Cardiac muscle cell (in vitro differentiated cells and primary cell): ENCODE measurements at regions not wholly inside any gene's neighbourhood (a gene's known extent, or its start where the extent isn't known, plus 50 kb on each side); places are given as distances from the start of the nearest gene placed in this dataset.

Source experiments
- DNase-seq, 2 donors: peaks; one replicate each; pipeline versions ENCODE4 v3.0.0 to v3.0.0-alpha.2; 2010 to 2017; ENCODE audit warnings: low read depth in 1 of 2, low spot score in 1 of 2
- H3K27ac ChIP-seq: fragments of 200-600 bp; sonication (generic); 2 replicates; pipeline ENCODE4 v1.5.1; 2016
- H3K27me3 ChIP-seq: fragments of 200-600 bp; sonication (generic); 2 replicates; pipeline ENCODE4 v1.6.0; 2016; ENCODE audit warnings: control low read depth
- H3K36me3 ChIP-seq: fragments of 200-600 bp; sonication (generic); 2 replicates; pipeline ENCODE4 v1.5.1; 2016; ENCODE audit warnings: control low read depth
- H3K4me1 ChIP-seq: fragments of 200-600 bp; sonication (generic); 2 replicates; pipeline ENCODE4 v1.8.1; 2017; ENCODE audit warnings: low read depth, mild to moderate bottlenecking, mixed run types
- H3K4me3 ChIP-seq: fragments of 200-600 bp; sonication (generic); 2 replicates; pipeline ENCODE4 v1.5.1; 2016; ENCODE audit warnings: mild to moderate bottlenecking
- H3K9me3 ChIP-seq: fragments of 200-600 bp; sonication (generic); 2 replicates; pipeline ENCODE4 v1.5.1; 2017; ENCODE audit warnings: low read depth, mild to moderate bottlenecking, control low read depth
- TF ChIP-seq, protein P1 (sequence below): IDR thresholded peaks from 2 replicates; pipeline ENCODE4 v1.5.1; 2012; ENCODE audit warnings: low read depth, mild to moderate bottlenecking, low read length

DNA sequence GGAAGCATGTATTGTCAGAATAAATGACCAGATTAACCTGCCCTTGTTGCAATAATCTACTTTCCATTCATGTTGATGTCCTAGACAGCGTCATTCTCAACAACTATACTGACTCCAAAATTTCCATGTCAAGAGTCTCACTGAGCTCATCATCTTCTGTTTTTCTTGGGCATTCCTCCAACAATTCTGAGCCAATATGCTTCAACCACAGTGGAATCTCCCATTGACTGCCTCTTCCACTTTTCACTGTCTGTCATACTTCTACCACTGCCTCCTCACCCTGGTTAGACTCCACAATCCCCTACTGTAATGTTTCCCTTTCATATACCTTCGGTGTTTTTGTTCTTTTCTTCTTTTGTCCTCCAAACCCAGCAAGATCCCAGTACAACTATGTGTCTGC, 162.8 kb downstream of the TLE1 start:
- Histone ChIP-seq H3K4me3 (no peak overlapping the region), H3K27ac (no peak overlapping the region), H3K36me3 (no peaks in the 10 kb centered on the region), H3K27me3 (peaks cover 77% of the 10 kb centered on the region), H3K4me1 (no peaks in the 10 kb centered on the region), H3K9me3 (no peaks in the 10 kb centered on the region)
- DNase-seq, result peak in 1 of 2 donors; percentile 73
- TF ChIP-seq, protein P1, sequence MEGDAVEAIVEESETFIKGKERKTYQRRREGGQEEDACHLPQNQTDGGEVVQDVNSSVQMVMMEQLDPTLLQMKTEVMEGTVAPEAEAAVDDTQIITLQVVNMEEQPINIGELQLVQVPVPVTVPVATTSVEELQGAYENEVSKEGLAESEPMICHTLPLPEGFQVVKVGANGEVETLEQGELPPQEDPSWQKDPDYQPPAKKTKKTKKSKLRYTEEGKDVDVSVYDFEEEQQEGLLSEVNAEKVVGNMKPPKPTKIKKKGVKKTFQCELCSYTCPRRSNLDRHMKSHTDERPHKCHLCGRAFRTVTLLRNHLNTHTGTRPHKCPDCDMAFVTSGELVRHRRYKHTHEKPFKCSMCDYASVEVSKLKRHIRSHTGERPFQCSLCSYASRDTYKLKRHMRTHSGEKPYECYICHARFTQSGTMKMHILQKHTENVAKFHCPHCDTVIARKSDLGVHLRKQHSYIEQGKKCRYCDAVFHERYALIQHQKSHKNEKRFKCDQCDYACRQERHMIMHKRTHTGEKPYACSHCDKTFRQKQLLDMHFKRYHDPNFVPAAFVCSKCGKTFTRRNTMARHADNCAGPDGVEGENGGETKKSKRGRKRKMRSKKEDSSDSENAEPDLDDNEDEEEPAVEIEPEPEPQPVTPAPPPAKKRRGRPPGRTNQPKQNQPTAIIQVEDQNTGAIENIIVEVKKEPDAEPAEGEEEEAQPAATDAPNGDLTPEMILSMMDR, result no peak

DNA sequence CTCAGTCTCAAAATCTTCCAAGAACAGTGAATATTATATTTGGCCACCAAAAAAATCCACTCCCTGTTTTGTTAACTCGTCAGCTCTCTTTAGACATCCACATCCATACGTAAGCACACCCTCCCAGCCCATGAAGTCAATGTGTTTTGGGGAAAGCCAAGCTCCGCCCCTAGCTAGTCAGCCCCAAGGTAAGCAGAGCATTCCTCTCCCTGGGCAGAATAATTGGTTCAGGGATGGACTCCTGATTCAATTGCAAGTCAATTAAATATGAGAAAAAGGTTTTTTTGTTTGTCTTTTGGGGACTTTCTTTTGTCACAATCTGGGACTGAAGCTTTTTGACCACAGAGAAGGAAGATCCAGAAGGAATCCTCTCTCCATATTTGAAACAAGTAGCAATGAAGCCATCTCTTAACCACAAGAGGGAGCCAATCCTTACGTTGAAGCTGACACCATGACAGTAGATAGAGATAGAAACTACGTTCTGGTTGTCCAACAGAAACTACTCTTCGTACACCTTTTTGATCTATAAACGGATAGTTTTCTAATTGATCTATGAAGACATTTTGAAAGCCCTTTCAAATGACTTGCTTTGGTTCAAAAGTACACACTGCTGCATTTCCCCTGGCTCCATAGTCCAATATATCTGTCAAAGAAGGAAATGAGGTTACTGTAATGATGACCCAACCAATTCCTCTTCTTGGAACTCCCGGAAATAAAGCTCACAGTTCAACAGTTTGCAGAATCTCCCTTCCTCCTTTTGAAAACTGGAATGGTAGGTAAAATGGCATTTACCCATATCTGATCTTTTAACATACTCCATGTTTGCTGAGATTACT, 166.4 kb downstream of the TLE1 start:
- Histone ChIP-seq H3K4me1 (no peaks in the 10 kb centered on the region), H3K4me3 (no peak overlapping the region), H3K27me3 (peaks cover 57% of the 10 kb centered on the region), H3K27ac (no peak overlapping the region), H3K9me3 (no peaks in the 10 kb centered on the region), H3K36me3 (no peaks in the 10 kb centered on the region)
- DNase-seq, result peak; percentile 35 to 78
- TF ChIP-seq, protein P1, result peak; percentile 80

DNA sequence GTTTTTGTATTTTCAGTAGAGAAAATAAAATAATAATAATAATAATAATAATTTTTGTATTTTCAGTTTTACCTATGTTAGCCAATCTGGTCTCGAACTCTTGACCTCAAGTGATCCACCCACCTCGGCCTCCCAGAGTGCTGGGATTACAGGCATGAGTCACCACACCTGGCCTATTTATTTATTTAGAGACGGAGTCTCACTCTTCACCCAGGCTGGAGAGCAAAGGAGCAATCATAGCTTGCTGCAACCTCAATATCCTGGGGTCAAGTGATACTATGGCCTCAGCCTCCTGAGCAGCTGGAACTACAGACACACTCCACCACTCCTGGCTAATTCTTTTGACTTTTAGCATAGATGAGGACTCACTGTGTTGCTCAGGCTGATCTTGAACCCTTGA, 167.5 kb downstream of the TLE1 start:
- Histone ChIP-seq H3K4me1 (no peaks in the 10 kb centered on the region), H3K27ac (no peak overlapping the region), H3K9me3 (no peaks in the 10 kb centered on the region), H3K27me3 (peaks cover 46% of the 10 kb centered on the region), H3K36me3 (no peaks in the 10 kb centered on the region), H3K4me3 (no peak overlapping the region)
- TF ChIP-seq, protein P1, result no peak
- no peak for DNase-seq

DNA sequence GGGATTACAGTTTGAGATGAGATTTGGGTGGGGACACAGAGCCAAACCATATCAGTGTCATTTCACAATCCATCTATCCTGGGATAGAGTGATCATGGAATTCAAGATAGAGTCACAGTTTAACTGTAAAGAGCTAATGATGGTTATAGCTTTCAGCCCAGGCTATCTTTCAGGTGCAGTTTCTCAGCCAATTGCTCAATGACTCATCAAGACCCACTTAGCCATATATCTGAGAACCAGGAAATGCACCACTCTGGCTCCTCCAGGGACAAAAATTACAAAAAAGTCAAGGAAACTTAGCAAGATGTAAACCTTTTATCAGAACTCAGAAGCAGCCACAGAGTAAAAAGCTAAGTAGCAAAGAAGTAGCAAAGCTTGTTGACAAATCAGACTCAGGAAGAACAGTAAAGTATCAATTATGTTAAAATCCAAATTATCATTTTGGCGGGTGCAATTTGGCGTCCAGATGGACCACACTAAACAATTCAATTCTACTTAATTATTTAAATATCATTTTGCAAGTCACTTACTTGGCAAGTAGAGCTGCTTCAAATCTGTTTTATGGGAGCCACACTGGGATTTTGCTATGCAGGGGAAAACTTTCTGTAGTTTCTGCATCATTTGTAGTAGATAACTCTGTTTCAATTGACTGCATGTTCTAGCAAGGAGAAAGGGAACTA, 169.4 kb downstream of the TLE1 start:
- Histone ChIP-seq H3K27me3 (peaks cover 29% of the 10 kb centered on the region), H3K4me3 (no peak overlapping the region), H3K9me3 (no peaks in the 10 kb centered on the region), H3K27ac (no peak overlapping the region), H3K36me3 (no peaks in the 10 kb centered on the region), H3K4me1 (no peaks in the 10 kb centered on the region)
- TF ChIP-seq, protein P1, result no peak
- DNase-seq, result peak in 1 of 2 donors; percentile 12

DNA sequence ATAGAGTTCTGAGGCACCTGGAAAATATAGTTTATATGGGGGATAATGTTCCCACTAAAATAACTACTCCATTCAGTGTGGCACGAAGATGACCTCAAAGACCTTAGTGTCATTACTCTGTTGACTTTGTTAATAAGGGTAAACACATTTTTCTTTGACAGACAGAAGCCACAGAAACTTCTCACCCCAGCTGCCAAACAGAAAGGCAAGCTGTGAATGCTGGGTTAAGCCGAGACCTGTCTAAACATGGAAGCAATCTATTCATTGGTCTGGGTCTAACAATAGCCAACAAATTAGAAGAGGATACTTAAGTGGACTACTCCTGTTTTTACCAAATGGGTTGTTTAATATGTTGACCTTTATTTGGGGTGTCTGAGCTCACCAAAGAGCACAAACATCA, 171.4 kb downstream of the TLE1 start:
- TF ChIP-seq, protein P1, result no peak
- H3K4me1 ChIP-seq, result no peaks in the 10 kb centered on the region
- no peaks in the 10 kb centered on the region for H3K9me3 ChIP-seq
- H3K27me3 ChIP-seq, result peaks cover 15% of the 10 kb centered on the region
- H3K27ac ChIP-seq, result no peak overlapping the region
- H3K36me3 ChIP-seq, result no peaks in the 10 kb centered on the region
- H3K4me3 ChIP-seq, result no peak overlapping the region
- DNase-seq, result no peak
